ENCODE measurements at regions not wholly inside any gene's neighbourhood (a gene's known extent, or its start where the extent isn't known, plus 50 kb on each side); places are given as distances from the start of the nearest gene placed in this dataset.
"Not testable (repeated sequence)": the region's sequence is repeated elsewhere in the genome, so short reads cannot be mapped to it uniquely, and the experiment has no call there.

DNA sequence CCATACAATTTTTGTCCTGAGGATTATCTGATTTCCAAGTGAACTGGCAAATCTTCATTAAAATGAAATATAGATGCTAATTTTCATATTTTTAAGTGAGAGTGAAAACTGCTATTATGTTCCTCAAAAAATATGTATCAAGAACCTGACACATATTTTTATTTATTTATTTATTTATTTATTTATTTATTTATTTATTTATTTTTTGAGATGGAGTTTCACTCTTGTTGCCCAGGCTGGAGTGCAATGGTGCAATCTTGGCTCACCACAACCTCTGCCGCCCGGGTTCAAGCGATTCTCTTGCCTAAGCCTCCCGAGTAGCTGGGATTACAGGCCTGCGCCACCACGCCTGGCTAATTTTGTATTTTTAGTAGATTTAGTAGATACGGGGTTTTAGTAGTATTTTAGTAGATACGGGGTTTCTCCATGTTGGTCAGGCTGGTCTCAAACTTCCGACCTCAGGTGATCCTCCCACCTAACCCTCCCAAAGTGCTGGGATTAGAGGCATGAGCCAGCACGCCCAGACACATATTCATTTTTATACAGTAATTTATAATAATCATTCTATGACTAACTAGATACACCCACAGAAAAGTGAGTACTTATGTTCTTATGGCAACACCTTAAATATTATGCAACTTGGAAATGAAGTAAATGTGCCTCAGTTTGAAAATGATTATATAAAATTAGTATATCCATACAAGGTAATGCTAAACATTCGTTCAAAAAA is 248.3 kb downstream of the CDH7 start:
- not testable (repeated sequence) for H3K4ac ChIP-seq (ENCODE audit: low read depth, low read length); H3K4me1 ChIP-seq (ENCODE audit: control insufficient read depth in 1 of 2, insufficient read depth in 2 of 2, low read length in 2 of 2); H2BK5ac ChIP-seq (ENCODE audit: low read depth, low read length, poor library complexity); H2AK5ac ChIP-seq (ENCODE audit: low read length); H2BK120ac ChIP-seq (ENCODE audit: insufficient read depth, low read length, poor library complexity); H3K27me3 ChIP-seq (ENCODE audit: insufficient read depth, low read length); H3K27ac ChIP-seq (ENCODE audit: low read depth, low read length); DNase-seq; H3K9me3 ChIP-seq (ENCODE audit: insufficient read depth, low read depth, low read length); H3K79me2 ChIP-seq (ENCODE audit: control insufficient read depth, insufficient read depth, low read length, poor library complexity); H2BK12ac ChIP-seq (ENCODE audit: low read length); H3K14ac ChIP-seq (ENCODE audit: low read length); H2AFZ ChIP-seq (ENCODE audit: insufficient read depth, low read length, poor library complexity); H4K8ac ChIP-seq (ENCODE audit: low read depth, low read length); H3K4me2 ChIP-seq (ENCODE audit: low read length); H3K4me3 ChIP-seq (ENCODE audit: low read depth, low read length); H4K91ac ChIP-seq (ENCODE audit: low read depth, low read length); H3K23ac ChIP-seq (ENCODE audit: low read length); H3K79me1 ChIP-seq (ENCODE audit: low read length); H3K36me3 ChIP-seq (ENCODE audit: control insufficient read depth in 1 of 2, insufficient read depth in 2 of 2, low read length in 2 of 2); H3K18ac ChIP-seq (ENCODE audit: low read length); H3K9ac ChIP-seq (ENCODE audit: low read length); H4K12ac ChIP-seq (ENCODE audit: low read depth, low read length)
- no CpG with 5 or more reads among the region's 11 CpGs for WGBS (ENCODE audit: extremely low coverage, insufficient coverage, insufficient read length)

GRCh38 chr18:65995206-65995605 is 244.4 kb downstream of the CDH7 start:
- no peak overlapping the region for H3K4ac ChIP-seq (ENCODE audit: low read depth, low read length)
- H4K12ac ChIP-seq (ENCODE audit: low read depth, low read length): no peak overlapping the region
- H2BK5ac ChIP-seq (ENCODE audit: low read depth, low read length, poor library complexity): no peak overlapping the region
- no peak overlapping the region for H3K9ac ChIP-seq (ENCODE audit: low read length)
- H3K4me3 ChIP-seq (ENCODE audit: low read depth, low read length): no peak overlapping the region
- H3K9me3 ChIP-seq (ENCODE audit: insufficient read depth, low read depth, low read length): no peaks in the 10 kb centered on the region
- H3K79me1 ChIP-seq (ENCODE audit: low read length): no peaks in the 10 kb centered on the region
- no peak overlapping the region for H3K18ac ChIP-seq (ENCODE audit: low read length)
- no peaks in the 10 kb centered on the region for H3K36me3 ChIP-seq (ENCODE audit: control insufficient read depth in 1 of 2, insufficient read depth in 2 of 2, low read length in 2 of 2)
- H2AK5ac ChIP-seq (ENCODE audit: low read length): no peak overlapping the region
- H3K27me3 ChIP-seq (ENCODE audit: insufficient read depth, low read length): no peaks in the 10 kb centered on the region
- H2BK12ac ChIP-seq (ENCODE audit: low read length): no peak overlapping the region
- no peaks in the 10 kb centered on the region for H3K79me2 ChIP-seq (ENCODE audit: control insufficient read depth, insufficient read depth, low read length, poor library complexity)
- no peak overlapping the region for H3K27ac ChIP-seq (ENCODE audit: low read depth, low read length)
- H3K23ac ChIP-seq (ENCODE audit: low read length): no peak overlapping the region
- H2BK120ac ChIP-seq (ENCODE audit: insufficient read depth, low read length, poor library complexity): no peak overlapping the region
- DNase-seq: no peak
- WGBS (ENCODE audit: extremely low coverage, insufficient coverage, insufficient read length): no CpG with 5 or more reads among the region's 3 CpGs
- H4K91ac ChIP-seq (ENCODE audit: low read depth, low read length): no peak overlapping the region
- H3K4me1 ChIP-seq (ENCODE audit: control insufficient read depth in 1 of 2, insufficient read depth in 2 of 2, low read length in 2 of 2): no peaks in the 10 kb centered on the region
- H3K14ac ChIP-seq (ENCODE audit: low read length): no peak overlapping the region
- H2AFZ ChIP-seq (ENCODE audit: insufficient read depth, low read length, poor library complexity): no peak overlapping the region
- no peak overlapping the region for H4K8ac ChIP-seq (ENCODE audit: low read depth, low read length)
- no peak overlapping the region for H3K4me2 ChIP-seq (ENCODE audit: low read length)

GRCh38 chr18:65994302-65994701 is 243.5 kb downstream of the CDH7 start:
- H2BK5ac ChIP-seq (ENCODE audit: low read depth, low read length, poor library complexity): no peak overlapping the region
- no peak overlapping the region for H3K9ac ChIP-seq (ENCODE audit: low read length)
- H3K36me3 ChIP-seq (ENCODE audit: control insufficient read depth in 1 of 2, insufficient read depth in 2 of 2, low read length in 2 of 2): no peaks in the 10 kb centered on the region
- no peaks in the 10 kb centered on the region for H3K79me2 ChIP-seq (ENCODE audit: control insufficient read depth, insufficient read depth, low read length, poor library complexity)
- no peak overlapping the region for H2AFZ ChIP-seq (ENCODE audit: insufficient read depth, low read length, poor library complexity)
- no peaks in the 10 kb centered on the region for H3K79me1 ChIP-seq (ENCODE audit: low read length)
- H4K91ac ChIP-seq (ENCODE audit: low read depth, low read length): no peak overlapping the region
- no peak overlapping the region for H3K4me2 ChIP-seq (ENCODE audit: low read length)
- no peak overlapping the region for H3K4me3 ChIP-seq (ENCODE audit: low read depth, low read length)
- H3K9me3 ChIP-seq (ENCODE audit: insufficient read depth, low read depth, low read length): no peaks in the 10 kb centered on the region
- H3K4ac ChIP-seq (ENCODE audit: low read depth, low read length): no peak overlapping the region
- H3K27me3 ChIP-seq (ENCODE audit: insufficient read depth, low read length): no peaks in the 10 kb centered on the region
- no peaks in the 10 kb centered on the region for H3K4me1 ChIP-seq (ENCODE audit: control insufficient read depth in 1 of 2, insufficient read depth in 2 of 2, low read length in 2 of 2)
- no peak overlapping the region for H4K8ac ChIP-seq (ENCODE audit: low read depth, low read length)
- no peak overlapping the region for H2AK5ac ChIP-seq (ENCODE audit: low read length)
- no peak overlapping the region for H4K12ac ChIP-seq (ENCODE audit: low read depth, low read length)
- H2BK12ac ChIP-seq (ENCODE audit: low read length): no peak overlapping the region
- no peak overlapping the region for H3K18ac ChIP-seq (ENCODE audit: low read length)
- H3K27ac ChIP-seq (ENCODE audit: low read depth, low read length): no peak overlapping the region
- H3K23ac ChIP-seq (ENCODE audit: low read length): no peak overlapping the region
- H3K14ac ChIP-seq (ENCODE audit: low read length): no peak overlapping the region
- DNase-seq: no peak
- no peak overlapping the region for H2BK120ac ChIP-seq (ENCODE audit: insufficient read depth, low read length, poor library complexity)
- WGBS (ENCODE audit: extremely low coverage, insufficient coverage, insufficient read length): no CpG with 5 or more reads among the region's 2 CpGs

DNA sequence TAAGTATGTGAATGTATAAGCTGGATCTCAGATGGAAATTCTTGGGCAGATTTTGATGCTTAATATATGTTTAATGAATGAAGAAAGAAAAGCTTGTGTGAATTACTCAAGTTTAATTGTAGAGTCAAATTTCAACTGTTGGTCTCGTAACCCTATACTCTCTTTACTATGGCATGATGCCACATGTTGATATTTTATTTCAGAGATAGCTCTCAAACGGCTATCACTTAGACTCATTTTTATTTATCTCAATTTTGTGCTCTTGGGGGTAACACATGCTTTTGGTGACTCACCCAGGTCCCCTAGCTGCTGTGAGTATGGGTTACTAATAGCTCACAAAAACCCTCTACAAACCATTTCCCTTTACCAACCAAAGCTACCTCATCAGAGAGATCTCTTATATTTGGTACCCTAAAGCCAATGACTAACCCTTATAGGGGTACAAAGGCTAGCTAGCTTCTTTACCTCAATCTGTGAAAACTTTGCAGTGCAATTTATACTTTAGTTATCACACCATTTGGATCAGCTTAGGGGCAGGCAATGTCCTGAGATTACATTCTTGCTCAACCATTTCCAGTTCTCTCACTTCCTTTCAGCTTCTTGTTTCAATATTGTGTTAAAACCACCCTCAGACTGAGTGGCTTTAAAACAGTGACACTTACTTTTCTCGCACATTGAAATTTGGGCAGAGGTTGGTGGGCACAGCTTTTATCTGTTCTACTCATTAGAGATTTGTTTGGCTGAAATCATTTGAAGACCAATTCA is 240.3 kb downstream of the CDH7 start:
- H3K9ac ChIP-seq (ENCODE audit: low read length): no peak overlapping the region
- no peak overlapping the region for H2AK5ac ChIP-seq (ENCODE audit: low read length)
- no peaks in the 10 kb centered on the region for H3K79me2 ChIP-seq (ENCODE audit: control insufficient read depth, insufficient read depth, low read length, poor library complexity)
- WGBS (ENCODE audit: extremely low coverage, insufficient coverage, insufficient read length): no CpG with 5 or more reads among the region's 3 CpGs
- DNase-seq: no peak
- no peak overlapping the region for H2BK12ac ChIP-seq (ENCODE audit: low read length)
- no peaks in the 10 kb centered on the region for H3K9me3 ChIP-seq (ENCODE audit: insufficient read depth, low read depth, low read length)
- H3K14ac ChIP-seq (ENCODE audit: low read length): no peak overlapping the region
- no peaks in the 10 kb centered on the region for H3K79me1 ChIP-seq (ENCODE audit: low read length)
- H4K8ac ChIP-seq (ENCODE audit: low read depth, low read length): no peak overlapping the region
- no peaks in the 10 kb centered on the region for H3K4me1 ChIP-seq (ENCODE audit: control insufficient read depth in 1 of 2, insufficient read depth in 2 of 2, low read length in 2 of 2)
- no peak overlapping the region for H3K4me2 ChIP-seq (ENCODE audit: low read length)
- H2AFZ ChIP-seq (ENCODE audit: insufficient read depth, low read length, poor library complexity): no peak overlapping the region
- no peak overlapping the region for H3K4me3 ChIP-seq (ENCODE audit: low read depth, low read length)
- H3K23ac ChIP-seq (ENCODE audit: low read length): no peak overlapping the region
- no peak overlapping the region for H4K91ac ChIP-seq (ENCODE audit: low read depth, low read length)
- H2BK120ac ChIP-seq (ENCODE audit: insufficient read depth, low read length, poor library complexity): no peak overlapping the region
- H3K27ac ChIP-seq (ENCODE audit: low read depth, low read length): no peak overlapping the region
- no peak overlapping the region for H2BK5ac ChIP-seq (ENCODE audit: low read depth, low read length, poor library complexity)
- no peaks in the 10 kb centered on the region for H3K36me3 ChIP-seq (ENCODE audit: control insufficient read depth in 1 of 2, insufficient read depth in 2 of 2, low read length in 2 of 2)
- H3K4ac ChIP-seq (ENCODE audit: low read depth, low read length): no peak overlapping the region
- no peak overlapping the region for H4K12ac ChIP-seq (ENCODE audit: low read depth, low read length)
- no peaks in the 10 kb centered on the region for H3K27me3 ChIP-seq (ENCODE audit: insufficient read depth, low read length)
- H3K18ac ChIP-seq (ENCODE audit: low read length): no peak overlapping the region
